Upper lobe of left lung (tissue), 4 donors: ENCODE measurements at regions not wholly inside any gene's neighbourhood (a gene's known extent, or its start where the extent isn't known, plus 50 kb on each side); places are given as distances from the start of the nearest gene placed in this dataset.

ENCODE experiments used
- POLR2A ChIP-seq, 4 donors: fragments of 450-650 bp; IDR thresholded peaks; one replicate each; pipeline ENCODE4 v1.5.1; 2016 to 2017; ENCODE audit warnings: antibody characterized with exemption in 4 of 4, mild to moderate bottlenecking in 2 of 4
- POLR2AphosphoS5 ChIP-seq, 2 donors: sonication (generic); formaldehyde crosslinking; IDR thresholded peaks; one replicate each; pipeline ENCODE4 v1.5.1; 2017; ENCODE audit warnings: antibody characterized with exemption in 2 of 2

DNA sequence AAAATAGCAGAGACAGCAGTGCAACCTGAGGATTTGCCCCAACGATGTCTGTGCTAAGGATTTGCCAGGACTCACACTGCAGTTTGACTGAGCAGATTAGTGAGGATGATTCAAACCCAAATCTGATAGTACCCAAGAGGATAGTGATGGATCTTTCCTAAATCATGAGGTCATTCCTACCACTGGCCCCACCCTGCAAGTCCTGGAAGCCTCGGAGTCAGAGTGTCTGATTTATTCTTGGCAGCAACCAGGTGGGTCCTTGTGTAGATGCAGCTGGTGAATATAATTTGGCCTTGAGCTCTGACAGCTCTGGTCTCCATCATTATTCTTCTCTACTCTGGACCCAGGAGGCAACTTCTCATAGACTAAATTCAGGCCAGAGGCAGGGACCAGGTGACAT lies 179.3 kb upstream of the RAG2 start:
- TF ChIP-seq POLR2AphosphoS5 (IDR thresholded peaks at IDR 0.05) (no peak), POLR2A (IDR thresholded peaks at IDR 0.05) (no peak)
